BLaER1 (cell line): ENCODE measurements at regions not wholly inside any gene's neighbourhood (a gene's known extent, or its start where the extent isn't known, plus 50 kb on each side); places are given as distances from the start of the nearest gene placed in this dataset.

Source experiments
- H3K27ac ChIP-seq: shearing (Covaris generic); formaldehyde crosslinking; 2 replicates; pipeline ENCODE4 v1.8.1; 2022
- H3K27me3 ChIP-seq: shearing (Covaris generic); formaldehyde crosslinking; 2 replicates; pipeline ENCODE4 v1.8.1; 2022
- H3K36me3 ChIP-seq: shearing (Covaris generic); formaldehyde crosslinking; 2 replicates; pipeline ENCODE4 v1.8.1; 2022
- H3K4me1 ChIP-seq: shearing (Covaris generic); formaldehyde crosslinking; 2 replicates; pipeline ENCODE4 v1.8.1; 2022
- H3K4me2 ChIP-seq: shearing (Covaris generic); formaldehyde crosslinking; 2 replicates; pipeline ENCODE4 v1.8.1; 2022
- H3K4me3 ChIP-seq: shearing (Covaris generic); formaldehyde crosslinking; 2 replicates; pipeline ENCODE4 v1.8.1; 2022
- H3K9ac ChIP-seq: shearing (Covaris generic); formaldehyde crosslinking; 2 replicates; pipeline ENCODE4 v1.8.1; 2022
- H3K9me3 ChIP-seq: shearing (Covaris generic); formaldehyde crosslinking; 2 replicates; pipeline ENCODE4 v1.8.1; 2022
- H4K20me1 ChIP-seq: shearing (Covaris generic); formaldehyde crosslinking; 2 replicates; pipeline ENCODE4 v1.8.1; 2022
- Cebpa-rat ChIP-seq: shearing (Covaris generic); IDR thresholded peaks from 2 replicates; pipeline ENCODE4 v1.8.1; 2022

DNA sequence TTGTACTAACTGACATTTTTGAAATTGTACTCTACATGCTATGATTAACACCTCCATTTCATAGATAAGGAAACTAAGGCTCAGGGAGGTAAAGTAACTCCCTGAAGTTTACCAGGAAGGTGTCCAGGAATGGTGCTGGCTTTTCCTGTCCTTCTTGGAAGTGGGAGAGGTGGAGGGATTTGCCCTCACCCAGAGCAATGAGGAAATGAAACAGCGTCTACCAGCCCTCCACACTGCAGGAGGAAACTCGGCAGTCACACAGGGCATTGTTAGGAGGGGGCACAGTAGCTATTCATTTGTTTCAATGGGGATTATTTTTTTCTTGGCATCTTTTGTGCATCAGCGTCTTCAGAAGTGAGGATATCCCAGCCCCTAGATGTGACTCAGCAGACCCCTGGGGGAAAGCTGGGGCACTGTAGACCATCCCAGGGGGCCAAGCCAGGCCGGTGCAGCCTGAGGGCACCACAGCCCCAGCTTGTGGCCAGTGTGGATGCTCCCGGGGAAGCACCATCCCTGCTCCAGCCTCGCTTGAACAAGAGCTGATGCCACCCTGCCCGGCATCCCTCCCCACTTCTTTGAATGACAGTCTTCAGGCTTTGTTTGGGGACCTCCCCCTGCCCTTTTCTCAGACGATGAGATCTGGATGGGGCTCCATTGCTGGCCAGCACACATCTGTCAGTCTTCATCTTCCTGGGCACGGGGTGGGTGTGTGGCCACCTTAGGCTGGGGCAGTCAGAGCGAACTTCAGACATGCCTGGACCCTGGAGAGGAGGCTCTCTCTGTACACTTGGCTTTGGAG, 224.4 kb upstream of the PMEPA1 start:
- H3K9ac ChIP-seq: no peak overlapping the region
- peaks cover 3% of the 10 kb centered on the region; the same call in 1 of the 2 replicates for H3K9me3 ChIP-seq
- TF ChIP-seq Cebpa-rat: no peak
- no peak overlapping the region for H3K4me3 ChIP-seq
- H3K27me3 ChIP-seq: no peaks in the 10 kb centered on the region
- H3K4me2 ChIP-seq: peak overlapping the region; percentile 80
- H3K27ac ChIP-seq: peak overlapping the region; percentile 8; the same call in 1 of the 2 replicates
- H4K20me1 ChIP-seq: no peaks in the 10 kb centered on the region
- H3K36me3 ChIP-seq: no peaks in the 10 kb centered on the region
- peaks cover 68% of the 10 kb centered on the region for H3K4me1 ChIP-seq

DNA sequence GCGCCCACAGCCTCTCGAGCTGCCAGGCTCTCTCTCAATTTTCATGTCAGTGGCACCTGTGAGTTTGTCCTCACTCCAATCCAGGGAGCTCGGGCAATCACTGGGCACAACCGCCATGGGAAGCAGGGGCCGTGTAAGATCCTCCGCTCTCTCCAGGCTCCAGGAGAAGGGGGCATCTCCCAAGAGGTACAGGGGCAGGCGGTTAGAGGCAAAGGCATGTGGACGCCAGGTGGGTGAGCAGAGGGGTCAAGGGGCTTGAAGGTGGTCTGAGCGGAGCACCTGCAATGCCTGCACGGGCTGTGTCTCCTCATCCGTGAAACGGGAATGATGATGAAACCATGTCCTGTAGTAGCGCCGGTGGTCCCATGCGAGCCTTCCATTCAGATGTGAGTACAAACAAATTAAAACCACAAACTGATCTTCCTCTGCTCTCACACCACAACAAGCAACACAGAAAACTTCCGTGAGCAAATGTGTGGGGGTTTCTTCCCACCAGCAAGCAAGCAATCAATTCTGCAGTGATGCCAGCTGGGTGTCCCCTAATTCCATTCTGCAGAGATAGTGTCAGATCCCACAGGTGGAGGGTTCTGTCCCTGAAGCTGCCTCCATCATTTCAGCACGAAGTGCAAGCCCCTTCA, 222.5 kb upstream of the PMEPA1 start:
- H3K27me3 ChIP-seq: no peaks in the 10 kb centered on the region
- H3K27ac ChIP-seq: peak overlapping the region; percentile 36
- no peak overlapping the region for H3K9ac ChIP-seq
- TF ChIP-seq Cebpa-rat: peak; percentile 79
- H3K4me2 ChIP-seq: peak overlapping the region; percentile 80
- no peaks in the 10 kb centered on the region for H4K20me1 ChIP-seq
- H3K4me3 ChIP-seq: peak overlapping the region; percentile 44
- peaks cover 10% of the 10 kb centered on the region; the same call in 1 of the 2 replicates for H3K9me3 ChIP-seq
- H3K4me1 ChIP-seq: peaks cover 60% of the 10 kb centered on the region
- H3K36me3 ChIP-seq: no peaks in the 10 kb centered on the region

GRCh38 chr20:57930351-57930750, 220.5 kb upstream of the PMEPA1 start:
- H4K20me1 ChIP-seq: no peaks in the 10 kb centered on the region
- H3K9me3 ChIP-seq: peaks cover 30% of the 10 kb centered on the region
- no peaks in the 10 kb centered on the region for H3K27me3 ChIP-seq
- no peak overlapping the region for H3K9ac ChIP-seq
- TF ChIP-seq Cebpa-rat: no peak
- peaks cover 55% of the 10 kb centered on the region for H3K4me1 ChIP-seq
- H3K4me2 ChIP-seq: peak overlapping the region; percentile 20
- H3K27ac ChIP-seq: no peak overlapping the region
- H3K4me3 ChIP-seq: no peak overlapping the region
- H3K36me3 ChIP-seq: no peaks in the 10 kb centered on the region

- no peak for TF ChIP-seq Cebpa-rat
Measured at GRCh38 chr20:57928181-57928967, 218.6 kb upstream of the PMEPA1 start.

GRCh38 chr20:57927376-57927775, 217.6 kb upstream of the PMEPA1 start:
- Histone ChIP-seq H4K20me1 (no peaks in the 10 kb centered on the region), H3K4me1 (peaks cover 25% of the 10 kb centered on the region), H3K9me3 (peaks cover 34% of the 10 kb centered on the region), H3K4me2 (no peak overlapping the region), H3K27ac (no peak overlapping the region), H3K9ac (no peak overlapping the region), H3K4me3 (no peak overlapping the region), H3K36me3 (no peaks in the 10 kb centered on the region), H3K27me3 (no peaks in the 10 kb centered on the region)
- TF ChIP-seq Cebpa-rat: no peak

More at GRCh38 chr20:57928181-57928967, 218.6 kb upstream of the PMEPA1 start:
- no peak overlapping the region for H3K9ac ChIP-seq
- H3K27me3 ChIP-seq: no peaks in the 10 kb centered on the region
- H3K27ac ChIP-seq: no peak overlapping the region
- H3K4me3 ChIP-seq: no peak overlapping the region
- no peaks in the 10 kb centered on the region for H3K36me3 ChIP-seq
- H4K20me1 ChIP-seq: no peaks in the 10 kb centered on the region
- peaks cover 35% of the 10 kb centered on the region for H3K4me1 ChIP-seq
- H3K4me2 ChIP-seq: no peak overlapping the region
- peaks cover 34% of the 10 kb centered on the region for H3K9me3 ChIP-seq

GRCh38 chr20:57922706-57923105, 212.9 kb upstream of the PMEPA1 start:
- Histone ChIP-seq H3K4me2 (no peak overlapping the region), H3K4me1 (no peaks in the 10 kb centered on the region), H3K4me3 (no peak overlapping the region), H3K9me3 (peaks cover 27% of the 10 kb centered on the region), H3K36me3 (no peaks in the 10 kb centered on the region), H4K20me1 (no peaks in the 10 kb centered on the region), H3K9ac (no peak overlapping the region), H3K27me3 (no peaks in the 10 kb centered on the region), H3K27ac (no peak overlapping the region)
- no peak for TF ChIP-seq Cebpa-rat

GRCh38 chr20:57922083-57922482, 212.3 kb upstream of the PMEPA1 start:
- H3K4me1 ChIP-seq: no peaks in the 10 kb centered on the region
- H3K27ac ChIP-seq: no peak overlapping the region
- no peak overlapping the region for H3K9ac ChIP-seq
- no peak overlapping the region for H3K4me3 ChIP-seq
- peaks cover 22% of the 10 kb centered on the region for H3K9me3 ChIP-seq
- no peak for TF ChIP-seq Cebpa-rat
- H4K20me1 ChIP-seq: no peaks in the 10 kb centered on the region
- H3K27me3 ChIP-seq: no peaks in the 10 kb centered on the region
- H3K4me2 ChIP-seq: no peak overlapping the region
- H3K36me3 ChIP-seq: no peaks in the 10 kb centered on the region

DNA sequence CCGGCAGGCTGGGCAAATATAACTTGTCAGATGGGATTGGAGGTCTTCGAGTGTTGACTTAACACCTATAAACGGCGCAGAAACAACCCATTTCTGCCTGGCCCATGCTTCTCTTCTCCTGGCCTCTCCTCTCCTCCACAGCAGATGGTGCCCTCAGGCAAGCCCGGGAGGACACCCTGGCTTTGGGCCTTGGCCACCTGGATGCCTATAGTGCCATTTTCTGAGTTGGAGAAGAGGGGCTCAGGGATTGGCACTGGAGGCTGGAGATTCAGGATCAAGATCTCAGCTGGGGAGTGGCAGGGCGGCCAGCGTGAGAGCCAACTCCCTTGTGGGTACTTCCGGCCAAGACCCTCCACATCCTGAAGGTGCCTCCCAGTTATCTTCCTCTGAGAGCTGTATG, 211.9 kb upstream of the PMEPA1 start:
- no peaks in the 10 kb centered on the region for H3K36me3 ChIP-seq
- H3K4me3 ChIP-seq: no peak overlapping the region
- H3K9ac ChIP-seq: no peak overlapping the region
- no peak overlapping the region for H3K4me2 ChIP-seq
- H3K4me1 ChIP-seq: no peaks in the 10 kb centered on the region
- H3K27me3 ChIP-seq: no peaks in the 10 kb centered on the region
- no peak overlapping the region for H3K27ac ChIP-seq
- H3K9me3 ChIP-seq: peaks cover 18% of the 10 kb centered on the region
- no peaks in the 10 kb centered on the region for H4K20me1 ChIP-seq
- TF ChIP-seq Cebpa-rat: no peak

DNA sequence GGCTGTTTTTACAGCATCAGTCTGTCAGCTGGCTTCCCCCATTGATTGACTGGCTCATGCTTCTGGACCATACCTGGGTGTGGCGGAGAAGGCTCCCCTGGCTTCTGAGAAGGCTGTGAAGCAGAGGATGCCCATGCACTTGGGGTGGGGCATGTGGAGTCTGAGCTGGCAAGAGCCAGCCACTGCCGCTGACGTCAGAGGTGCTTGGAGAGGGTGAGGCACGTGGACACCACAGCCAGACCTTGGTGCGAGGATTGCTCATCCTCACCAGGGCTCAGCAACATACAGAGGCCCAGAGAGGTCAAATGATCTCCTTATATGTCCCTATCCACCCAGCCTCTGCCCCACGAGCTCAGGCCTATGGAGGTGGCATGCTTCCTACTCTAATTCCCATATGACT, 211.2 kb upstream of the PMEPA1 start:
- no peak for TF ChIP-seq Cebpa-rat
- Histone ChIP-seq H3K4me2 (no peak overlapping the region), H3K4me3 (no peak overlapping the region), H3K36me3 (no peaks in the 10 kb centered on the region), H3K27ac (no peak overlapping the region), H3K9me3 (peaks cover 11% of the 10 kb centered on the region), H4K20me1 (no peaks in the 10 kb centered on the region), H3K9ac (no peak overlapping the region), H3K27me3 (no peaks in the 10 kb centered on the region), H3K4me1 (no peaks in the 10 kb centered on the region)
